GM12892 (cell line): ENCODE measurements at regions not wholly inside any gene's neighbourhood (a gene's known extent, or its start where the extent isn't known, plus 50 kb on each side); places are given as distances from the start of the nearest gene placed in this dataset.

Experiments used
- POLR2A ChIP-seq: IDR thresholded peaks from 2 replicates; pipeline ENCODE4 v1.6.1; 2011; ENCODE audit warnings: low read depth, low read length, control low read depth
- POLR2AphosphoS5 ChIP-seq: IDR thresholded peaks from 2 replicates; pipeline ENCODE4 v1.6.1; 2011; ENCODE audit warnings: low read depth, low read length, control low read depth
- TAF1 ChIP-seq: IDR thresholded peaks from 2 replicates; pipeline ENCODE4 v1.6.1; 2011; ENCODE audit warnings: low read depth, mild to moderate bottlenecking, control low read depth, low read length, borderline replicate concordance

- no peak for TF ChIP-seq POLR2A
- TF ChIP-seq POLR2AphosphoS5: no peak
- TF ChIP-seq TAF1: no peak
Observed at GRCh38 chr4:10346023-10346422, 111.2 kb downstream of the ZNF518B start.
